ENCODE measurements at regions not wholly inside any gene's neighbourhood (a gene's known extent, or its start where the extent isn't known, plus 50 kb on each side); places are given as distances from the start of the nearest gene placed in this dataset.
A peak's percentile ranks its signal among the peaks of the same experiment; 100 is the strongest.
"Not testable (repeated sequence)": the region's sequence is repeated elsewhere in the genome, so short reads cannot be mapped to it uniquely, and the experiment has no call there.

DNA sequence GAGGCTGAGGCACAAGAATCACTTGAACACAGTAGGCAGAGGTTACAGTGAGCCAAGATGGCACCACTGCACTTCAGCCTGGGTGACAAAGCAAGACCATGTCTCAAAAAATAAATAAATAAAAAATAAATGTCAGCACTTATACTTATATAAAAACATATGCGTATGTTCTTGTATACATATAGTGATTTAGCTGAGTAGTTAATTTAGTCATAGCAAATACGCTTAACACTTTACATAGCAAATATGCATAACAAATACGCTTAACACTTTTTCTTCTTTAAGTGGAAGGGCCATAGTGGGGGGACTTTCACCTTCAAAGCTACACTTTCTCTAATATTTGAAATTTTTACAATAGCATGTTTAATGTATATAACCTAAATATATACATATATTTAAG lies 64.0 kb upstream of the CAPRIN1 start (continued):
- TF ChIP-seq, protein P1, sequence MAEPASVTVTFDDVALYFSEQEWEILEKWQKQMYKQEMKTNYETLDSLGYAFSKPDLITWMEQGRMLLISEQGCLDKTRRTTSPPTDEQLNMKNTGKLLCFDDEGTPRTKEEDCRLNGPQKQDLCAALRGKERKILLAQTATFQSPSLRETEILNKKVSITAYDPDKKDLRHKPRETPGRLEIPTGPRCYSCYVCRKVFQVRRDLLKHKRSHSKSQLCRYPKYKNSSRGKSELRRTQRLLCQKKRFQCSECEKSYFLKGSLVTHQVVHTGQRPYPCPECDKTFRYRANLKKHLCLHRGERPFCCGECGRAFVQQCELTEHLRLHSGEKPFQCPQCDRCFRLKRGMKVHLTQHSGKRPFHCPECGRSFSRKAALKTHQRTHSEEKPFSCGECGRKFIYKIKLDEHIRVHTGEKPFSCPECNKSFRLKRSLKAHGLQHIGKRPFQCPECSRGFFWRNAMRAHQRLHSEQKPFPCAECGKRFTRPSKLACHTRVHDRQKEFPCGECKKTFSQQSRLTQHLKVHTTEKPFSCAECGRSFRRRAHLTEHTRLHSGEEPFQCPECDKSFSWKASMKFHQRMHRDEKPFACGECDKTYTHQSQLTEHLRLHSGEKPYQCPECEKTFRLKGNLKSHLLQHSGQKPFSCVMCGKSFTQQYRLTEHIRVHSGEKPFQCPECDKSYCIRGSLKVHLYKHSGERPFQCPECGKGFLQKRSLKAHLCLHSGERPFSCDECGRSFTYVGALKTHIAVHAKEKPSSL (CRISPR knock-in tag; conservative IDR thresholded peaks at IDR 0.05) = no peak
- TF ChIP-seq ESRRA (CRISPR knock-in tag; IDR thresholded peaks at IDR 0.05; ENCODE audit: borderline replicate concordance) = no peak
- TF ChIP-seq NR1H2 (CRISPR knock-in tag; IDR thresholded peaks at IDR 0.05) = no peak
- TF ChIP-seq, protein P2, sequence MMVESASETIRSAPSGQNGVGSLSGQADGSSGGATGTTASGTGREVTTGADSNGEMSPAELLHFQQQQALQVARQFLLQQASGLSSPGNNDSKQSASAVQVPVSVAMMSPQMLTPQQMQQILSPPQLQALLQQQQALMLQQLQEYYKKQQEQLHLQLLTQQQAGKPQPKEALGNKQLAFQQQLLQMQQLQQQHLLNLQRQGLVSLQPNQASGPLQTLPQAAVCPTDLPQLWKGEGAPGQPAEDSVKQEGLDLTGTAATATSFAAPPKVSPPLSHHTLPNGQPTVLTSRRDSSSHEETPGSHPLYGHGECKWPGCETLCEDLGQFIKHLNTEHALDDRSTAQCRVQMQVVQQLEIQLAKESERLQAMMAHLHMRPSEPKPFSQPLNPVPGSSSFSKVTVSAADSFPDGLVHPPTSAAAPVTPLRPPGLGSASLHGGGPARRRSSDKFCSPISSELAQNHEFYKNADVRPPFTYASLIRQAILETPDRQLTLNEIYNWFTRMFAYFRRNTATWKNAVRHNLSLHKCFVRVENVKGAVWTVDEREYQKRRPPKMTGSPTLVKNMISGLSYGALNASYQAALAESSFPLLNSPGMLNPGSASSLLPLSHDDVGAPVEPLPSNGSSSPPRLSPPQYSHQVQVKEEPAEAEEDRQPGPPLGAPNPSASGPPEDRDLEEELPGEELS (CRISPR knock-in tag; IDR thresholded peaks at IDR 0.05) = no peak
- TF ChIP-seq RELA (CRISPR knock-in tag; IDR thresholded peaks at IDR 0.05; ENCODE audit: borderline replicate concordance) = no peak
- no peak for TF ChIP-seq EMX1 (CRISPR knock-in tag; IDR thresholded peaks at IDR 0.05)
- TF ChIP-seq NR3C1 (CRISPR knock-in tag; conservative IDR thresholded peaks at IDR 0.05; ENCODE audit: low read depth) = no peak
- no peak for TF ChIP-seq TEAD1 (CRISPR knock-in tag; IDR thresholded peaks at IDR 0.05)
- TF ChIP-seq ATF1 (CRISPR knock-in tag; IDR thresholded peaks at IDR 0.05) = no peak
- TF ChIP-seq CREM (CRISPR knock-in tag; IDR thresholded peaks at IDR 0.05) = no peak
- no peak for TF ChIP-seq ZNF232 (CRISPR knock-in tag; IDR thresholded peaks at IDR 0.05)
- no peak for TF ChIP-seq ZNF671 (CRISPR knock-in tag; IDR thresholded peaks at IDR 0.05)
- no peak for TF ChIP-seq ELF4 (CRISPR knock-in tag; IDR thresholded peaks at IDR 0.05; ENCODE audit: low read depth)
- TF ChIP-seq IRF2 (CRISPR knock-in tag; IDR thresholded peaks at IDR 0.05; ENCODE audit: borderline replicate concordance, low read depth) = no peak
- TF ChIP-seq, protein P3, sequence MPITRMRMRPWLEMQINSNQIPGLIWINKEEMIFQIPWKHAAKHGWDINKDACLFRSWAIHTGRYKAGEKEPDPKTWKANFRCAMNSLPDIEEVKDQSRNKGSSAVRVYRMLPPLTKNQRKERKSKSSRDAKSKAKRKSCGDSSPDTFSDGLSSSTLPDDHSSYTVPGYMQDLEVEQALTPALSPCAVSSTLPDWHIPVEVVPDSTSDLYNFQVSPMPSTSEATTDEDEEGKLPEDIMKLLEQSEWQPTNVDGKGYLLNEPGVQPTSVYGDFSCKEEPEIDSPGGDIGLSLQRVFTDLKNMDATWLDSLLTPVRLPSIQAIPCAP (CRISPR knock-in tag; IDR thresholded peaks at IDR 0.05) = no peak

DNA sequence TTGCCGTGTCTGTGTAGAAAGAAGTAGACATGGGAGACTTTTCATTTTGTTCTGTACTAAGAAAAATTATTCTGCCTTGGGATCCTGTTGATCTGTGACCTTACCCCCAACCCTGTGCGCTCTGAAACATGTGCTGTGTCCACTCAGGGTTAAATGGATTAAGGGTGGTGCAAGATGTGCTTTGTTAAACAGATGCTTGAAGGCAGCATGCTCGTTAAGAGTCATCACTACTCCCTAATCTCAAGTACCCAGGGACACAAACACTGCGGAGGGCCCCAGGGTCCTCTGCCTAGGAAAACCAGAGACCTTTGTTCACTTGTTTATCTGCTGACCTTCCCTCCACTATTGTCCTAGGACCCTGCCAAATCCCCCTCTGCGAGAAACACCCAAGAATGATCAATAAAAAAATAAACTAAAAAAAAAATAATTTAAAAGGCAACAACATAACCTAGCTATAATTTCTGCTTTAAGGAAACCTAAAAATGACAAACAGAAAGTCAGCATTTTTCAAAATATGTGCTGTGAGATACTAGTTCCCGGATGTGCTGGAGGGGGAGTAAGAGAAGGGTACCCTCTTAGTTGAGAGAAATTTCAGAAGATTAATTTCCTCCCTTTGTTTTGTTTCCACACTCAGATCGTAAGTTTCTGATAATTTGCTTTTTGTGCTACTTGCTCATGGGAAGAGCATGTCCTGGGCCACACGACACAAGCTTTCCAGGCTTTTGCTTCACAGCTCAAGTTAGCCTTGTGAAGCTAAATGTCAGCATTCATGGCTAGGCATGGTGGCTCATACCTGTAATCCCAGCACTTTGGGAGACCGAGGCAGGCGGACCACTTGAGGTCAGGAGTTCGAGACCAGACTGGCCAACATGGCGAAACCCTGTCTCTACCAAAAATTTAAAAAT lies 64.7 kb upstream of the CAPRIN1 start:
- DNase-seq (ENCODE audit: low spot score); ATAC-seq; H3K4me1 Mint-ChIP-seq; H3K27ac Mint-ChIP-seq; H3K9me3 Mint-ChIP-seq; POLR2A ChIA-PET; H3K4me3 Mint-ChIP-seq; H3K36me3 Mint-ChIP-seq; H3K27me3 Mint-ChIP-seq (ENCODE audit: low read depth): not testable (repeated sequence)
- CTCF ChIA-PET = interaction anchor here (0.6 to 3.0 kb wide), 22 partner anchors 8 to 1471 kb away, joined by 3 to 45 read pairs (median 8); partner anchors contain the start of genes ABTB2 and CAPRIN1

DNA sequence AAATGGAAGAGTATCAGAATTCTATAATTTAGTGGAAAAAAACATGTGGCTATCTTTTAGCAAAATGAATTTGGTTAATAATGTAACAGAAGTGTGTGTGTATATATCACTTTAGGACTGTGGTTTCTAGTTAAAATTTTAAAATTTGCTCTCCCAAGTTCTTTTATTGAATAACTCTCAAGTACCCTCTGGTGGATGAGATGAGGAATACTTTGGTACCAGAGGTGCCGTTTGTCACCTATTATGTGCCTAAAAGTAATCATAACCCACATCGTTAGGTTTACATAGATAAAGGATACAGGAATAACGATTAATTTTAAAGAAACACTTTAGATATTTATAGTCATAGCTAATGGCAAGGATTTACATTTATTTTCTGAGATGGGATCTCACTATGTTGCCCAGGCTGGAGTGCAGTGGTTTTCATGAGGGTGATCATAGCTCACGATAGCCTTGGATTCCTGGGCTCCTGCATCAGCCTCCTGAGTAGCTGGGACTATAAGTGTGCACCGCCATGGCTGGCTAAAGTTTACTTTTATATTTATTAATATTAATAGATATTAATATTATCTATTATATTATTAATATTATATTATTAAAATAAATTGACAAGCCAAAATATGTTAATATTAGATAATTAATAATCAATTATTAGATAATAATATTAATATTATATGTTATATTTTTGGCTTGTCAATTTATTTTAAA lies 66.7 kb upstream of the CAPRIN1 start:
- POLR2A ChIA-PET = no interaction called here
- TF ChIP-seq ZNF121 (CRISPR knock-in tag; IDR thresholded peaks at IDR 0.05) (peak; percentile 30; the same call in 1 of the 2 replicates), HMGA2 (CRISPR knock-in tag; IDR thresholded peaks at IDR 0.05) (peak; percentile 97), SMAD4 (CRISPR knock-in tag; IDR thresholded peaks at IDR 0.05) (no peak)
- H3K27me3 Mint-ChIP-seq (ENCODE audit: low read depth) = no peaks in the 10 kb centered on the region

More for the DNA sequence above, 66.7 kb upstream of the CAPRIN1 start:
- CTCF ChIA-PET = no interaction called here
- DNase-seq (ENCODE audit: low spot score) (no peak), ATAC-seq (no peak)
- Mint-ChIP-seq H3K36me3 (no peaks in the 10 kb centered on the region; the same call in 1 of the 2 replicates), H3K4me3 (no peak overlapping the region), H3K27ac (no peak overlapping the region), H3K9me3 (peaks cover 7% of the 10 kb centered on the region), H3K4me1 (no peaks in the 10 kb centered on the region)

All from WTC11 (cell line).